Osteocyte (in vitro differentiated cells): ENCODE measurements at regions not wholly inside any gene's neighbourhood (a gene's known extent, or its start where the extent isn't known, plus 50 kb on each side); places are given as distances from the start of the nearest gene placed in this dataset.

Source experiments
- DNase-seq: peaks from one replicate; pipeline ENCODE4 v3.0.0; 2021; ENCODE audit warnings: mixed read lengths; ENCODE audit not compliant: unreplicated experiment; ENCODE audit errors: extremely low spot score
- H3K27ac Mint-ChIP-seq: one replicate; pipeline ENCODE4 v1.8.0; 2021; ENCODE audit warnings: mild to moderate bottlenecking, mixed read lengths; ENCODE audit not compliant: unreplicated experiment
- H3K27me3 Mint-ChIP-seq: one replicate; pipeline ENCODE4 v1.8.0; 2021; ENCODE audit warnings: mixed read lengths; ENCODE audit not compliant: unreplicated experiment
- H3K36me3 Mint-ChIP-seq: one replicate; pipeline ENCODE4 v1.8.0; 2021; ENCODE audit warnings: mixed read lengths; ENCODE audit not compliant: unreplicated experiment
- H3K4me1 Mint-ChIP-seq: one replicate; pipeline ENCODE4 v1.8.0; 2021; ENCODE audit warnings: mixed read lengths; ENCODE audit not compliant: unreplicated experiment
- H3K4me3 Mint-ChIP-seq: one replicate; pipeline ENCODE4 v1.8.0; 2021; ENCODE audit warnings: mild to moderate bottlenecking, moderate library complexity, mixed read lengths; ENCODE audit not compliant: unreplicated experiment
- H3K9me3 Mint-ChIP-seq: one replicate; pipeline ENCODE4 v1.8.0; 2021; ENCODE audit warnings: mixed read lengths; ENCODE audit not compliant: unreplicated experiment
- CTCF ChIP-seq: fragments of 200-600 bp; sonication (generic); IDR thresholded peaks from 2 replicates; pipeline ENCODE4 v1.5.0; 2021; ENCODE audit warnings: antibody characterized with exemption, mild to moderate bottlenecking, moderate library complexity

GRCh38 chr18:11279461-11279860 is 130.1 kb upstream of the PIEZO2 start:
- Mint-ChIP-seq H3K4me3 (no peak overlapping the region), H3K36me3 (no peaks in the 10 kb centered on the region), H3K27ac (no peak overlapping the region), H3K27me3 (no peaks in the 10 kb centered on the region), H3K9me3 (peaks cover 5% of the 10 kb centered on the region), H3K4me1 (peaks cover 7% of the 10 kb centered on the region)
- TF ChIP-seq CTCF: no peak
- no peak for DNase-seq

GRCh38 chr18:11276678-11277077 is 127.3 kb upstream of the PIEZO2 start:
- H3K9me3 Mint-ChIP-seq: peaks cover 5% of the 10 kb centered on the region
- no peaks in the 10 kb centered on the region for H3K36me3 Mint-ChIP-seq
- peaks cover 7% of the 10 kb centered on the region for H3K4me1 Mint-ChIP-seq
- no peak overlapping the region for H3K27ac Mint-ChIP-seq
- no peak overlapping the region for H3K4me3 Mint-ChIP-seq
- no peak for TF ChIP-seq CTCF
- no peaks in the 10 kb centered on the region for H3K27me3 Mint-ChIP-seq
- no peak for DNase-seq

- Mint-ChIP-seq H3K4me3 (no peak overlapping the region), H3K27ac (no peak overlapping the region), H3K4me1 (peaks cover 9% of the 10 kb centered on the region), H3K9me3 (no peaks in the 10 kb centered on the region), H3K36me3 (no peaks in the 10 kb centered on the region), H3K27me3 (no peaks in the 10 kb centered on the region)
- TF ChIP-seq CTCF: no peak
- no peak for DNase-seq
Measured at GRCh38 chr18:11274144-11274794, 124.9 kb upstream of the PIEZO2 start.

- Mint-ChIP-seq H3K27me3 (no peaks in the 10 kb centered on the region), H3K9me3 (no peaks in the 10 kb centered on the region), H3K27ac (no peak overlapping the region), H3K4me3 (no peak overlapping the region), H3K4me1 (peaks cover 20% of the 10 kb centered on the region), H3K36me3 (no peaks in the 10 kb centered on the region)
- DNase-seq: no peak
- no peak for TF ChIP-seq CTCF
Measured at GRCh38 chr18:11272516-11272915, 123.1 kb upstream of the PIEZO2 start.

- peaks cover 14% of the 10 kb centered on the region for H3K4me1 Mint-ChIP-seq
- TF ChIP-seq CTCF: no peak
Measured at GRCh38 chr18:11271954-11272353, 122.6 kb upstream of the PIEZO2 start.

More at GRCh38 chr18:11271954-11272353, 122.6 kb upstream of the PIEZO2 start:
- Mint-ChIP-seq H3K27me3 (no peaks in the 10 kb centered on the region), H3K4me3 (no peak overlapping the region), H3K36me3 (no peaks in the 10 kb centered on the region), H3K27ac (no peak overlapping the region), H3K9me3 (no peaks in the 10 kb centered on the region)
- DNase-seq: no peak
